ENCODE measurements at regions not wholly inside any gene's neighbourhood (a gene's known extent, or its start where the extent isn't known, plus 50 kb on each side); places are given as distances from the start of the nearest gene placed in this dataset.

DNA sequence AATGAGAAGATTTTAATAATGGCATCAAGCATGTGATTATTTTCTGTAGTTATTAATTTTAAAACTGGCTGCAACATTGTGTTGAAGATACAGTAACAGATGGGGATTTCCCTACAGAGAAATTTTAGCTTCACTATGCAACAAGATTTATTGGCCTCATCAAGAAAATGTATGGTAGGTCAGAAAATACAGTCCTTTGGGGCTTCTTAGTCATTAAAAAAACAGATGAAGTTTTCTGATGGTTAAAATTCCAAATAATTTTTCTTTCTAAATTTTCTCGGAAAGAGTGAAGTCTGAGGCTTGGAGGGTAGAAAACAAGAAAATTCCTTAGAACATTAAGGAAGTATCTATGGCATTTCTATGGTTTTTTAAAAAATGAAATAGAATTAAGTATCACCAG, 1790.8 kb upstream of the PCDH20 start:
- DNase-seq, result no peak

DNA sequence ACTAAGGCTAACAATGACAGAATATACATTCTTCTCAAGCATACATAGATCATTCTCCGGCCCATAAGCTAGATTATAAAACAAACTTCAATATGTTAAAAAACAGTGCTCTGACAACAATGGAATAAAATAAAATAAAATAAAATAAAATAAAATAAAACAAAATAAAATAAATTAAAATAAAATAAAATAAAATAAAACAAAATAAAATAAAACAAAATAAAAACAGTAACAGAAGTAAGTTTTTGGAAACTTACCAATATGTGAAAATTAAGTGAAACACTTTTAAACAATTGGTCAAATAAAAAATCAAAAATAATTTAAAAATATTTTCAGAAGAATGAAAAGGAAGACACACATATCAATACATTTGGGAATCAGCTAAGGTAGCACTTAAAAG, 1785.8 kb upstream of the PCDH20 start:
- DNase-seq, result no peak

DNA sequence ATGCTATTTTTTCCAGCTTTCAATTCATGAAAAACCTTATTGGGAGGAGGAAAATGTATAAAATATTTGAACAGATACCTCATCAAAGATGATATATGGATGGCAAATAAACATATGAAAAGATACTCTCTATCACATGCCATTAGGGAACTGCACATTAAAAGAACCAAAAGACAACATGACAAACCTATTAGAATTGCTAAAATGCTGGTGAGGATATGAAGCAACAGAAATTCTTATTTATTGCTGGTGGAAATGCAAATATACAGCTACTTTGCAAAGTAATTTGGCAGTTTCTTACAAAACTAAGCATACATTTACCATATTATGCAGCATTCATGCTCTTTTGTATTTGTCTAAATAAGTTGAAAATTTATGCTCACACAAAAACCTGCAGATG, 1783.9 kb upstream of the PCDH20 start:
- DNase-seq, result no peak

- no peak for DNase-seq
Measured at GRCh38 chr13:63198071-63198470, 1782.4 kb upstream of the PCDH20 start.

DNA sequence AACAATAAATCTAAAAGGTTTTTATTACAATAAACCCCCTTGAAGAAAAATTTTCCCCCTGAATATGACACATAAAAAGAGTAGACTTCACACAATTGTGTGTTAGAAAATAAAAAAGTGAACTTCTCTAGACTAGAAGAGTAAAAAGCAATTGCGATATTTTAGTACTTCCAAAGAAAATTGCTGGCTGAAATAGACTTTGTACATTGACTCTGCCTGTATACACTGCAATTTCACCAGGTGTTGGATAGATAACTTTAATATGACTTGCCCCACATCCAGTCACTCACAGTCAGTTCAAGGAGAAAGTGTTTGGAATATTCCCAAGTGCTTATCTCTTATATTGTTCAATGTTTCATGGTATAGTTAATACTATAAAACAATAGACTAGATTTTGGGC, 1780.1 kb upstream of the PCDH20 start:
- DNase-seq, result no peak

- DNase-seq, result no peak
Measured at GRCh38 chr13:63190742-63191141, 1775.1 kb upstream of the PCDH20 start.

GRCh38 chr13:63190219-63190618, 1774.6 kb upstream of the PCDH20 start:
- DNase-seq, result no peak

DNA sequence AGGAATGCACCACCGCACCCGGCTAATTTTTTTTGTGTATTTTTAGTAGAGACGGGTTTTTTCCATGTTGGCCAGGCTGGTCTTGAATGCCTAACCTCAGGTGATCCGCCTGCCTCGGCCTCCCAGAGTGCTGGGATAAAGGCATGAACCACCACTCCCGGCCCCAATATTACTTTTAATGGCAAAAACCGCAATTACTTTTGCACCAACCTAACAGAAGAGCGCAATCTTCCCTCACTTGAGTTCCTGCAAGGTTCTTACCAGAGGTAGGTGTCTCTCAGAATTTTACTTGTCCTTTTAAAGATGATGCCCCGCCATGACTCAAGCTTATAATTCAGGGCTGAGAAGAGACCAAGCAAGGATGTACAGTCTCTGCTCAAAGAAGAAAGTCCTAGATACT, 1774.1 kb upstream of the PCDH20 start:
- no peak for DNase-seq

GRCh38 chr13:63184693-63185092, 1769.0 kb upstream of the PCDH20 start:
- DNase-seq, result no peak

- no peak for DNase-seq
Measured at GRCh38 chr13:63175536-63175935, 1759.9 kb upstream of the PCDH20 start.

GRCh38 chr13:63167699-63168337, 1752.2 kb upstream of the PCDH20 start:
- no peak for DNase-seq

DNA sequence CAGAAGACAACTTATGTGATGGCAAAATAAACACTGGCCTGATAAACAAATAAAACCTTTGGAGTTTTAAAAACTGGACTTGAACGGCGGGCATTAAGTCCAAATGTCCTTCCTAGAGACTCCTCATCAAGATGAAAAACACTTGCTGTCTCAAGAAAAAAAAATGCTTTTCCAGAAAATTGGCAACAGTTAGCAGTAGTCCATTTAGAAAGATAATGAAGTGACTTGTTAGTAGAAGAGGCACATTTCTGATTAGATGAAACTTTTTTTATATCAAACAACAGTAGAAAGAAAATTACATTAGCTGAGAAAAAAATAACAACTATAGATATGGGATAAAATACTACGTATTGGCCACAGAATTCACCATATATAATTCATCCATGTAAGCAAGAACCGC, 1750.7 kb upstream of the PCDH20 start:
- DNase-seq, result no peak

- no peak for DNase-seq
Measured at GRCh38 chr13:63163903-63164302, 1748.3 kb upstream of the PCDH20 start.

DNA sequence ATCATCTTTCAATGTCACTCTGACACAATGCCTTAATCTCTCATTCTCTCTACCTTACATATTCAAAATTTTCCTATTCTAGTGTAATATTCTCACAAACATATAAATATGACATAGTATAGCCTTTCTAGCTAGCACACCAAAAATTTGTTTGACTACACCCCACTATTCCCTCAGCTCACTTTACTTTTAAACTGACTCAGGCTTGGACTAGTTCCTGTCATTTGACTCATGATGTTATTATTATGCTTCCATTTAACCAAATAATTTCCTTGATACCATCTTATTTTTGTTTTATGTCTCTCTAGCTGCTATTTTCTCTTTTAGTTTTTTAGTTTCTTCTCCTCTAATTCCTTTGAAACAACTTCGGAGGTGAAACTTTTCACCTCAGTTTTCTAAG, 1745.6 kb upstream of the PCDH20 start:
- no peak for DNase-seq

- DNase-seq, result no peak
Measured at GRCh38 chr13:63156816-63157215, 1741.2 kb upstream of the PCDH20 start.

DNA sequence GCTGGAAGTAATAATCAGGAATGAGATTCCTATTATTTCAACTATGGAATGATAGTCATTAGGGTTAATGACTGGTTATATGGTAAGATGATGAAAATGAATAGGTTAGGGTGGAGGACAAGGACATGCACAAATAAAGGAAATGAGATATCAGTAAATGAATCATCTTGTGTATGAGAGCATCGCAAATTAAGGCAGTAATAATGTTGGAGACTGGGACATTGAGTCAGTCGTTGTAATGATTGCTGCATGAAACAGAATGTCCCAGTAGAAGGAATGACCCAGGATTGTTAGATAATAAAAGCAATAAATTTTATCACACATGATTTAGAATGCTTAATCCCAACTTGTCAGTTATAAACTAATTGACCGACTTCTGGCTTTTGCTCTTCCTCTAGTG, 1733.7 kb upstream of the PCDH20 start:
- DNase-seq, result no peak

DNA sequence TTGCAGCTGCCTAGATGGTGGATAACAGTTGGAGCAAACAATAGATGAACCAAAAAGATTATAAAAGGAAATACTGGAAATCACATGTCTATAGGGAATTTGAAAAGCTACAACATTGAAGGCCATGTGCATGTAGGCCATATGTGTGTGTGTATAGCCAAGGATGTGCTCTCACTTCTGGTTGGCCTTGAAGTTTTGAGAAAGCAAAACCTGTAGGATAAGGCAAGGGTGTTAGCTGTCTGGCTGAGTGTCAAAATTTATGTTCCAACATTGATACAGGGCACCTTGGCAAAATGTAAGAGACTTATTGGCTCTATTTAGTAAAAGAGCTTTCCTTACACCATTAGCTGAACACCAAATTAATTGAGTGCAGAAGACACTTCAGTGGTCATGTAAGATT, 1723.6 kb upstream of the PCDH20 start:
- no peak for DNase-seq

- DNase-seq, result no peak
Measured at GRCh38 chr13:63129995-63130394, 1714.3 kb upstream of the PCDH20 start.

DNA sequence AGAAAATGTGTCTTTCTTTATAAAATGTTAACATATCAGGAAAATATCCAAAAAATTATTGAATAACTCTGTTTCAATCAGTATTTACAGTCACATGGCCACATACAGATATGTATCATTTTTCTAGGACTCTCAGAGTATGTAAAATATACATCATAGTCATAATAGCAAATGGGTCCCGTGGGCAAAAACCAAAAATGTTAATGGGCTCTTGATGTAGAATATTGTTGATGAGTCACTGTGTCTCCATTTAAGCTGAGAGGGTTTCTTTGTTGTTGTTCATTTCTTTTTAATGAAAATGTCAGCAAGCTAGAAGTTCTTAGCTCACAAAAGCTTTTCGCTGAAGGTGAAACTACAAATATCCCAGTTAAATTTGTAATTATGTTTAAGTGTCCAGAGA, 1713.1 kb upstream of the PCDH20 start:
- DNase-seq, result no peak

- DNase-seq, result no peak
Measured at GRCh38 chr13:63124863-63125262, 1709.2 kb upstream of the PCDH20 start.

GRCh38 chr13:63120883-63121282, 1705.2 kb upstream of the PCDH20 start:
- DNase-seq, result no peak

- DNase-seq, result no peak
Measured at GRCh38 chr13:63117710-63118109, 1702.1 kb upstream of the PCDH20 start.

DNA sequence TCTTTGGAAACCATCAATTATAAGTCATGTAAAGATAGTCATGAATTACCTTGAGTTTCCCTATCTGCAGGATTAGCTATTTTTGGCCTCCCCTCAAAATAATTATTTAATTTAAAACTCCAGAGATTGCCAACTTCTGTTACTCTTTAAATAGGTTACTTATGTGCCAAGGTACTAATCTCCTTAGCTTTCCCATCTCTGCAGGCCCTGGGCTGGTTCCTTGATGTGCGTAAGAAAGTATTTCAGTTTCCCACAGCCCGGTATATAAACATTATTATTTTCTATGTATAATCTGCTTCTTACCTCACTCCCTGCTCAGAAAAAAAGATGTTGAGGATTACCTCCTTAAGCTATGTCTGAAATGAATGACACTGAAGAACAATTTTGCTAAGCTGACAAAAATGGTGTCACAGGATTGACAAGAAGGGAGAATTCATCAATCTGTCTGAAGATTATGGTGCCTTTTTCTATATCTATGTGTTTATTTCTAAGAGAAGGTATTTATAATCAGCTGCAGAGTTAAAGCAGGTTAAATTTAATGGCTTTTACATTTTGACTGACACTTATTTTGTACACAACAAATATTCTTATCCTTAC, 1697.2 kb upstream of the PCDH20 start:
- DNase-seq, result no peak

- DNase-seq, result no peak
Measured at GRCh38 chr13:63110466-63110865, 1694.8 kb upstream of the PCDH20 start.

All from stimulated activated CD4-positive, alpha-beta T cell treated with anti-CD3 and anti-CD28 coated beads, Interleukin-4, amount 100 ng/mL, for 24 hours (primary cell).